HepG2 (cell line): ENCODE measurements at regions not wholly inside any gene's neighbourhood (a gene's known extent, or its start where the extent isn't known, plus 50 kb on each side); places are given as distances from the start of the nearest gene placed in this dataset.

Experiments used
- ATAC-seq: fragments of 200-7000 bp; cut with Tn5 transposase; 3 replicates; pipeline ENCODE4 v1.9.1; 2020; ENCODE audit warnings: mild to moderate bottlenecking, moderate library complexity
- BruUV-seq: library from RNA; stranded (reverse); fragments of 400-500 nt; replicated peaks from 2 replicates; lab custom pipeline; 2021; lab: Mats Ljungman, UMichigan
- CTCF ChIA-PET: fragments of 300-600 bp; formaldehyde crosslinking; extraction: SDS; loops from one replicate; lab custom pipeline; 2021; ENCODE audit warnings: low total read pairs, inconsistent platforms, low intra/inter-chr PET ratio; lab: Yijun Ruan, JAX
- POLR2A ChIA-PET: fragments of 350-600 bp; sonication (Branson Sonifier 250); formaldehyde crosslinking; loops from one replicate; lab custom pipeline; 2020; ENCODE audit warnings: antibody characterized with exemption, inconsistent platforms; lab: Yijun Ruan, JAX
- DNase-seq: peaks from one replicate; pipeline ENCODE4 v3.0.0-alpha.2; 2015; ENCODE audit warnings: low spot score
- FAIRE-seq: peaks from 3 replicates; lab custom pipeline; 2011; peaks lifted over from hg19 to GRCh38; lab: Jason Lieb, UNC
- H2AFZ ChIP-seq: one replicate; pipeline ENCODE4 v1.6.1; 2011; ENCODE audit warnings: low read length, inconsistent platforms
- H3K27ac ChIP-seq: fragments of 300-600 bp; 3 replicates; pipeline ENCODE4 v1.8.0; 2011; ENCODE audit warnings: mixed run types, mild to moderate bottlenecking, mixed read lengths, low read length, inconsistent platforms; ENCODE audit not compliant: insufficient read depth; ENCODE audit errors: extremely low read length
- H3K27me3 ChIP-seq, 2 experiments: fragments of 200-600 bp in 1 of 2; 2 replicates in 1 of 2; 3 replicates in 1 of 2; pipeline versions ENCODE4 v1.6.0 to v1.8.0; 2011; ENCODE audit warnings: low read length in 2 of 2, mild to moderate bottlenecking in 2 of 2, moderate library complexity in 2 of 2, inconsistent platforms in 1 of 2; ENCODE audit not compliant: insufficient read depth in 2 of 2, control insufficient read depth in 1 of 2
- H3K36me3 ChIP-seq, 2 experiments: fragments of 200-600 bp in 1 of 2; replicated peaks in 1 of 2; 2 replicates in 1 of 2; 3 replicates in 1 of 2; pipeline versions ENCODE4 v1.5.1 to v1.8.0; 2011; ENCODE audit warnings: low read length in 2 of 2, inconsistent platforms in 1 of 2; ENCODE audit not compliant: insufficient read depth in 2 of 2, control insufficient read depth in 1 of 2
- H3K4me1 ChIP-seq: 2 replicates; pipeline ENCODE4 v1.5.1; 2012; ENCODE audit warnings: low read length, inconsistent platforms; ENCODE audit not compliant: insufficient read depth
- H3K4me2 ChIP-seq: 2 replicates; pipeline ENCODE4 v1.6.0; 2011; ENCODE audit warnings: low read depth, low read length, inconsistent platforms
- H3K4me3 ChIP-seq, 3 experiments: fragments of 200-600 bp in 1 of 3; sonication (generic), shearing (Covaris generic) in 1 of 3; replicated peaks in 1 of 3; 2 replicates each; pipeline ENCODE4 v1.5.1; 2011 to 2016; ENCODE audit warnings: low read length in 3 of 3, inconsistent platforms in 2 of 3, low read depth in 2 of 3, mild to moderate bottlenecking in 2 of 3, control low read depth in 1 of 3, mixed read lengths in 1 of 3; ENCODE audit not compliant: insufficient read depth in 1 of 3
- H3K79me2 ChIP-seq: one replicate; pipeline ENCODE4 v1.6.1; 2011; ENCODE audit warnings: low read length, inconsistent platforms; ENCODE audit not compliant: insufficient read depth
- H3K9ac ChIP-seq: 2 replicates; pipeline ENCODE4 v1.6.0; 2011; ENCODE audit warnings: mild to moderate bottlenecking, low read depth, low read length, inconsistent platforms; ENCODE audit not compliant: insufficient read depth
- H3K9me3 ChIP-seq: 2 replicates; pipeline ENCODE4 v1.5.1; 2012; ENCODE audit warnings: mild to moderate bottlenecking, low read length
- H4K20me1 ChIP-seq: 2 replicates; pipeline ENCODE4 v1.6.0; 2011; ENCODE audit warnings: inconsistent platforms, mild to moderate bottlenecking, low read length, moderate library complexity; ENCODE audit not compliant: insufficient read depth
- CCDC6 ChIP-seq: sonication (generic); formaldehyde crosslinking; IDR thresholded peaks from 2 replicates; pipeline ENCODE4 v1.8.1; 2022; ENCODE audit warnings: mild to moderate bottlenecking, missing genetic modification reagents, moderate library complexity
- SP5 ChIP-seq: IDR thresholded peaks from 2 replicates; pipeline ENCODE4 v1.6.1; 2016; ENCODE audit warnings: low read depth, borderline replicate concordance
- SYNCRIP ChIP-seq: fragments of 200-400 bp; formaldehyde crosslinking; IDR thresholded peaks from 2 replicates; pipeline ENCODE4 v1.6.1; 2018; ENCODE audit warnings: mild to moderate bottlenecking, low read depth, low read length; ENCODE audit not compliant: insufficient read depth
- ZNF552 ChIP-seq: sonication (generic); formaldehyde crosslinking; IDR thresholded peaks from 2 replicates; pipeline ENCODE4 v1.9.0; 2022; ENCODE audit warnings: missing genetic modification reagents, mild to moderate bottlenecking, borderline replicate concordance
- WGBS: methylation state at CpG from one replicate; pipeline ENCODE4 v1.1.6; 2017; ENCODE audit warnings: low lambda C conversion rate; 5-methylcytosine and 5-hydroxymethylcytosine counted together
- in situ Hi-C: cut with HindIII; loops from 2 replicates; pipeline ENCODE4 v1.10.0; 2017; ENCODE audit warnings: low pct_unique_long_range_greater_than_20kb; ENCODE audit not compliant: extremely low pct_ligation_motif_present
- intact Hi-C: fragments of 100-400 bp; cut with micrococcal nuclease; formaldehyde crosslinking; loops from one replicate; pipeline ENCODE4 v1.10.0; 2022; ENCODE audit not compliant: unreplicated experiment
- TF ChIP-seq, protein P1 (sequence below): sonication (generic); formaldehyde crosslinking; IDR thresholded peaks from 2 replicates; pipeline ENCODE4 v1.8.0; 2023; ENCODE audit warnings: mild to moderate bottlenecking, missing genetic modification reagents
- TF ChIP-seq, protein P2 (sequence below): sonication (generic); formaldehyde crosslinking; IDR thresholded peaks from 2 replicates; pipeline ENCODE4 v1.4.0; 2020; ENCODE audit warnings: missing genetic modification reagents

DNA sequence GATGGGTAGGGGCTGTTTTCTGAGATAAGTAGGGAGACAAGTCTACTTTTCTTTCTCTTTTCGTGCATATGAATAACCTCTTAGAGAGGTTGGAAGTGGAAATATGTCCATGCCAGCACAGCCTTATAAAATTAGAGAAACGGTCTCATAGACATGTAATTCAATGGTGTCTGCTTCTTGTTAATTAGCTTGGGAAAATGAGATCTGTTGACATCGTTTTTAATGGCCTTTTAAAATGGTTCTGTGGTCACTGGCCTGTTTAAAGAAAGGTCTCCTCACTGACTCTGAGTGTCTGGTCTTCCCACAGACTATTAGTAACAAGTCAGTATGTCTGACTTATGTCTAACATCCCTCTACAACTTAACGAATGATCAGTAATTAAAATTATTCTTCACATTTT lies 487.1 kb downstream of the SLITRK6 start (continued):
- TF ChIP-seq, protein P1, sequence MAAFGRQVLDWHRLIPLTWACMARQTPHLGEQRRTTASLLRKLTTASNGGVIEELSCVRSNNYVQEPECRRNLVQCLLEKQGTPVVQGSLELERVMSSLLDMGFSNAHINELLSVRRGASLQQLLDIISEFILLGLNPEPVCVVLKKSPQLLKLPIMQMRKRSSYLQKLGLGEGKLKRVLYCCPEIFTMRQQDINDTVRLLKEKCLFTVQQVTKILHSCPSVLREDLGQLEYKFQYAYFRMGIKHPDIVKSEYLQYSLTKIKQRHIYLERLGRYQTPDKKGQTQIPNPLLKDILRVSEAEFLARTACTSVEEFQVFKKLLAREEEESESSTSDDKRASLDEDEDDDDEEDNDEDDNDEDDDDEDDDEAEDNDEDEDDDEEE (CRISPR knock-in tag), result no peak
- TF ChIP-seq SP5 (no peak), ZNF552 (no peak)
- TF ChIP-seq, protein P2, sequence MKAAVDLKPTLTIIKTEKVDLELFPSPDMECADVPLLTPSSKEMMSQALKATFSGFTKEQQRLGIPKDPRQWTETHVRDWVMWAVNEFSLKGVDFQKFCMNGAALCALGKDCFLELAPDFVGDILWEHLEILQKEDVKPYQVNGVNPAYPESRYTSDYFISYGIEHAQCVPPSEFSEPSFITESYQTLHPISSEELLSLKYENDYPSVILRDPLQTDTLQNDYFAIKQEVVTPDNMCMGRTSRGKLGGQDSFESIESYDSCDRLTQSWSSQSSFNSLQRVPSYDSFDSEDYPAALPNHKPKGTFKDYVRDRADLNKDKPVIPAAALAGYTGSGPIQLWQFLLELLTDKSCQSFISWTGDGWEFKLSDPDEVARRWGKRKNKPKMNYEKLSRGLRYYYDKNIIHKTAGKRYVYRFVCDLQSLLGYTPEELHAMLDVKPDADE (CRISPR knock-in tag), result no peak
- TF ChIP-seq, all 625 proteins: peak for 0

DNA sequence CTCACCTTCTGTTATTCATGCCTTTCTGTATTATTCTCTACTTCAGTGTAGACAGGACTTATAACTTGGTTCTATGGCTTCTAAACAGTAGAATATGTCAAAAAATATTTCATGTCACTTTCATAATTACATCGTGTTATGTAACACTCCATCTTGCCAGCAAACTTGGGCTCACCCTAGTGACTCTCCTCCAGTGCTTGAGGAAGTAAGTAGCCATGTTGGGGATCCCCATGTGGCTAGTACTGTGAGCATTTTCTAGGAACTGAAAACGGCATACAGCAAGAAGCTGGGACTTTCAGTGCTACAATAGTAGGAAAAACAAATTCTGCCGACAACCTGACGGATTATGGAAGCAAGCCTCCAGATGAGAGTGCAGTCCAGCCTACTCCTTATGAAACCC lies 495.6 kb downstream of the SLITRK6 start:
- no TSS peak for BruUV-seq
- in situ Hi-C loops, result no loop called here
- H3K36me3 ChIP-seq, result no peaks in the 10 kb centered on the region
- H2AFZ ChIP-seq, result no peak overlapping the region
- no peaks in the 10 kb centered on the region for H3K4me1 ChIP-seq
- H3K4me3 ChIP-seq, result no peak overlapping the region
- H3K27me3 ChIP-seq, result no peaks in the 10 kb centered on the region
- H4K20me1 ChIP-seq, result no peaks in the 10 kb centered on the region
- intact Hi-C loops, result no loop called here
- ATAC-seq, result no peak
- 0% methylated on average over 4 of the region's 4 CpGs for WGBS
- POLR2A ChIA-PET, result no interaction called here
- H3K4me2 ChIP-seq, result no peak overlapping the region
- DNase-seq, result no peak
- CTCF ChIA-PET, result no interaction called here
- H3K9ac ChIP-seq, result no peak overlapping the region
- TF ChIP-seq CCDC6 (CRISPR knock-in tag) (no peak), SYNCRIP (no peak)
- H3K79me2 ChIP-seq, result no peaks in the 10 kb centered on the region
- H3K27ac ChIP-seq, result no peak overlapping the region
- FAIRE-seq, result no peak
- H3K9me3 ChIP-seq, result peaks cover under 1% of the 10 kb centered on the region; the same call in 1 of the 2 replicates
